K562 (cell line): ENCODE measurements at regions not wholly inside any gene's neighbourhood (a gene's known extent, or its start where the extent isn't known, plus 50 kb on each side); places are given as distances from the start of the nearest gene placed in this dataset.

Experiments used
- ATAC-seq: fragments of 200-7000 bp; cut with Tn5 transposase; 3 replicates; pipeline ENCODE4 v1.9.1; 2020; ENCODE audit warnings: moderate library complexity
- BruUV-seq: library from RNA; stranded (reverse); fragments of 400-500 nt; replicated peaks from 2 replicates; lab custom pipeline; 2021; lab: Mats Ljungman, UMichigan
- CTCF ChIA-PET: fragments of 300-600 bp; formaldehyde crosslinking; extraction: SDS; loops from one replicate; lab custom pipeline; 2021; ENCODE audit warnings: low intra/inter-chr PET ratio; lab: Yijun Ruan, JAX
- POLR2A ChIA-PET: fragments of 300-600, 350-650 bp; sonication (Branson Sonifier 250); formaldehyde crosslinking; extraction: SDS; loops from one replicate; lab custom pipeline; 2021; ENCODE audit warnings: antibody characterized with exemption, inconsistent platforms; lab: Yijun Ruan, JAX
- DNase-seq, 4 experiments: peaks; one replicate each; pipeline versions ENCODE4 v3.0.0 to v3.0.0-alpha.2; 2011 to 2018; ENCODE audit warnings: low spot score in 3 of 4, mixed read lengths in 3 of 4; ENCODE audit errors: extremely low read depth in 1 of 4
- FAIRE-seq: peaks from 2 replicates; lab custom pipeline; 2011; peaks lifted over from hg19 to GRCh38; lab: Jason Lieb, UNC
- H2AFZ ChIP-seq: 2 replicates; pipeline ENCODE4 v1.6.0; 2011; ENCODE audit warnings: low read depth, low read length, control low read depth, inconsistent platforms
- H3K27ac ChIP-seq: fragments of 200-600 bp; 3 replicates; pipeline ENCODE4 v1.8.0; 2011; ENCODE audit warnings: low read depth, mild to moderate bottlenecking, control low read depth, inconsistent platforms, low read length, moderate library complexity, mixed read lengths; ENCODE audit errors: extremely low read depth
- H3K27me3 ChIP-seq, 2 experiments: fragments of 300-600 bp in 1 of 2; 2 replicates in 1 of 2; 3 replicates in 1 of 2; pipeline versions ENCODE4 v1.6.0 to v1.8.0; 2011; ENCODE audit warnings: inconsistent platforms in 2 of 2, low read length in 2 of 2, mild to moderate bottlenecking in 1 of 2, mixed read lengths in 1 of 2, moderate library complexity in 1 of 2; ENCODE audit not compliant: control insufficient read depth in 2 of 2, insufficient read depth in 2 of 2
- H3K36me3 ChIP-seq: fragments of 300-600 bp; 3 replicates; pipeline ENCODE4 v1.8.0; 2011; ENCODE audit warnings: mild to moderate bottlenecking, low read length, inconsistent platforms; ENCODE audit not compliant: control insufficient read depth, insufficient read depth
- H3K4me1 ChIP-seq, 2 experiments: fragments of 200-600 bp in 1 of 2; replicated peaks in 1 of 2; 2 replicates in 1 of 2; 3 replicates in 1 of 2; pipeline versions ENCODE4 v1.5.1 to v1.8.0; 2011; ENCODE audit warnings: inconsistent platforms in 2 of 2, low read length in 2 of 2, mild to moderate bottlenecking in 1 of 2, mixed read lengths in 1 of 2, moderate library complexity in 1 of 2; ENCODE audit not compliant: control insufficient read depth in 2 of 2, insufficient read depth in 2 of 2
- H3K4me2 ChIP-seq: 2 replicates; pipeline ENCODE4 v1.6.1; 2011; ENCODE audit warnings: low read length, control low read depth, inconsistent platforms, mixed read lengths; ENCODE audit not compliant: insufficient read depth
- H3K4me3 ChIP-seq: fragments of 200-600 bp; sonication (generic), shearing (Covaris generic); 2 replicates; pipeline ENCODE4 v1.5.1; 2016; ENCODE audit warnings: control low read depth, inconsistent platforms
- H3K79me2 ChIP-seq: fragments of 200-600 bp; 3 replicates; pipeline ENCODE4 v1.8.0; 2011; ENCODE audit warnings: low read length, inconsistent platforms; ENCODE audit not compliant: control insufficient read depth, insufficient read depth
- H3K9ac ChIP-seq, 2 experiments: 2 replicates each; pipeline versions ENCODE4 v1.6.0 to v1.6.1; 2011; ENCODE audit warnings: low read depth in 2 of 2, low read length in 2 of 2, control low read depth in 1 of 2, inconsistent platforms in 1 of 2, mild to moderate bottlenecking in 1 of 2, mixed read lengths in 1 of 2; ENCODE audit not compliant: insufficient read depth in 1 of 2
- H3K9me1 ChIP-seq: one replicate; pipeline ENCODE4 v1.6.0; 2011; ENCODE audit warnings: inconsistent platforms, mild to moderate bottlenecking, low read length, moderate library complexity; ENCODE audit not compliant: control insufficient read depth, insufficient read depth
- H3K9me3 ChIP-seq: replicated peaks from 2 replicates; pipeline ENCODE4 v1.5.1; 2011; ENCODE audit warnings: low read depth, low read length, inconsistent platforms; ENCODE audit not compliant: control insufficient read depth, insufficient read depth
- H4K20me1 ChIP-seq: replicated peaks from 2 replicates; pipeline ENCODE4 v1.6.1; 2011; ENCODE audit warnings: low read length, inconsistent platforms, mixed read lengths; ENCODE audit not compliant: control insufficient read depth, insufficient read depth
- GTF2A2 ChIP-seq: IDR thresholded peaks from 2 replicates; pipeline ENCODE4 v1.6.1; 2016; ENCODE audit warnings: mild to moderate bottlenecking, missing genetic modification characterization, missing compliant biosample characterization
- NBN ChIP-seq: fragments of 450-650 bp; IDR thresholded peaks from 2 replicates; pipeline ENCODE4 v1.6.1; 2016; ENCODE audit warnings: low read depth, mild to moderate bottlenecking
- WGBS: fragments of 100-300 bp; shearing (Covaris generic); methylation state at CpG from one replicate; pipeline ENCODE4 v1.1.6; 2016; ENCODE audit warnings: low coverage, mixed read lengths; ENCODE audit not compliant: insufficient coverage; ENCODE audit errors: missing lambda C conversion rate; 5-methylcytosine and 5-hydroxymethylcytosine counted together
- in situ Hi-C: fragments of 300-500 bp; cut with MboI; formaldehyde crosslinking; loops from 4 replicates; pipeline ENCODE4 v1.15.0; 2018; ENCODE audit warnings: inconsistent platforms, mixed read lengths
- intact Hi-C: fragments of 100-400 bp; cut with micrococcal nuclease; formaldehyde crosslinking; loops from 2 replicates; pipeline ENCODE4 v1.14.2; 2022
- TF ChIP-seq, protein P1 (sequence below), 2 experiments: fragments of 450-650 bp; formaldehyde crosslinking in 1 of 2; IDR thresholded peaks; 2 replicates each; pipeline versions ENCODE4 v1.4.0 to v1.6.1; 2014 to 2020; ENCODE audit warnings: mild to moderate bottlenecking in 2 of 2, borderline replicate concordance in 1 of 2, low read depth in 1 of 2
- TF ChIP-seq, protein P2 (sequence below): sonication (generic); formaldehyde crosslinking; IDR thresholded peaks from 2 replicates; pipeline ENCODE4 v1.8.0; 2023; ENCODE audit warnings: missing genetic modification reagents, mild to moderate bottlenecking, borderline replicate concordance
- TF ChIP-seq, protein P3 (sequence below): sonication (generic); formaldehyde crosslinking; IDR thresholded peaks from 2 replicates; pipeline ENCODE4 v1.8.1; 2023; ENCODE audit warnings: mild to moderate bottlenecking, missing genetic modification reagents

DNA sequence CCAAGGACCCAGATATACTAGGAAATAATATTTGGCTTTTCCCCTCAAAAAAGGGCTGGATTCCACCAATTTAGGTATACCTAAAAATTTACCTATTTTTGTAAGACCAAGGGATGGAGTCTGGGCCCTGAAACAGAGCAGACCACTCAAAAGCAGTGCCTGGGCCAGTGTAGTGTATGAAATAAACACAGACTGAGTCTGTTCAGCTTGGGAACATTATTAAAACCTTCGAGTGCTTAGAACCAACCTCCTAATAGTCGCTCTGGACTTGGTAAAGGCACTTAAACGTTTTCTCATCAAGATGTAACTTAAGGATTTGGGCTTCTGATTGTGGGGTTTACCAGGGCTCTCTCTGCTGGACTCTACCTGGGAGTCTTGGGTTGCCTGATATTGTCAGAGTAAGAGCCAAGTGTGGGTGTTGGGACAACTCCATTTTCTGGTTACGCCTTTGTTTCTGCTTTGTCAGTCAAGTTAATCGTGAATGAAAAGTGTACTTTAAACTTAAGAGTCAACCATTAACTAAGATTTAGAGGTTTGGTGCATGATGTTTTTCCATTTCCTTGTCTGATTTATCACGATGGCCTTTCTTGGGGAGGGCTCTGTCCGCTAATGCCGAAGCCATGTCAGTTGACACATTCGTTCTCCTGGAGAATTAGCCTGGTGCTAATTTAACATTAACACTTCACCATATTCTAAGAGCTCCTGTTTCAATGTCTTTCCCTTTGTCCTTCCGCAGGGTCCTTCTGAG, 221.0 kb upstream of the TPM1 start:
- Histone ChIP-seq H3K36me3 (no peaks in the 10 kb centered on the region), H3K4me2 (no peak overlapping the region), H3K79me2 (no peaks in the 10 kb centered on the region), H3K9me1 (no peaks in the 10 kb centered on the region), H3K27ac (no peak overlapping the region), H2AFZ (no peak overlapping the region), H3K9me3 (no peaks in the 10 kb centered on the region), H4K20me1 (no peaks in the 10 kb centered on the region), H3K27me3 (peaks cover 5 to 21% of the 10 kb centered on the region in 2 experiments; a peak in 3 of 5 replicates), H3K4me1 (no peaks in the 10 kb centered on the region), H3K9ac (no peak overlapping the region), H3K4me3 (no peak overlapping the region)
- POLR2A ChIA-PET = interaction anchor here (0.7 kb wide), 1 partner anchor 39 kb away, joined by 3 read pairs; no protein-coding TSS in a partner anchor
- no peak for DNase-seq
- BruUV-seq = no TSS peak
- FAIRE-seq = no peak
- CTCF ChIA-PET = no interaction called here
- in situ Hi-C loops (no loop called here), intact Hi-C loops (no loop called here)
- 2% methylated on average over 10 of the region's 10 CpGs for WGBS
- ATAC-seq = no peak
- TF ChIP-seq, protein P1, sequence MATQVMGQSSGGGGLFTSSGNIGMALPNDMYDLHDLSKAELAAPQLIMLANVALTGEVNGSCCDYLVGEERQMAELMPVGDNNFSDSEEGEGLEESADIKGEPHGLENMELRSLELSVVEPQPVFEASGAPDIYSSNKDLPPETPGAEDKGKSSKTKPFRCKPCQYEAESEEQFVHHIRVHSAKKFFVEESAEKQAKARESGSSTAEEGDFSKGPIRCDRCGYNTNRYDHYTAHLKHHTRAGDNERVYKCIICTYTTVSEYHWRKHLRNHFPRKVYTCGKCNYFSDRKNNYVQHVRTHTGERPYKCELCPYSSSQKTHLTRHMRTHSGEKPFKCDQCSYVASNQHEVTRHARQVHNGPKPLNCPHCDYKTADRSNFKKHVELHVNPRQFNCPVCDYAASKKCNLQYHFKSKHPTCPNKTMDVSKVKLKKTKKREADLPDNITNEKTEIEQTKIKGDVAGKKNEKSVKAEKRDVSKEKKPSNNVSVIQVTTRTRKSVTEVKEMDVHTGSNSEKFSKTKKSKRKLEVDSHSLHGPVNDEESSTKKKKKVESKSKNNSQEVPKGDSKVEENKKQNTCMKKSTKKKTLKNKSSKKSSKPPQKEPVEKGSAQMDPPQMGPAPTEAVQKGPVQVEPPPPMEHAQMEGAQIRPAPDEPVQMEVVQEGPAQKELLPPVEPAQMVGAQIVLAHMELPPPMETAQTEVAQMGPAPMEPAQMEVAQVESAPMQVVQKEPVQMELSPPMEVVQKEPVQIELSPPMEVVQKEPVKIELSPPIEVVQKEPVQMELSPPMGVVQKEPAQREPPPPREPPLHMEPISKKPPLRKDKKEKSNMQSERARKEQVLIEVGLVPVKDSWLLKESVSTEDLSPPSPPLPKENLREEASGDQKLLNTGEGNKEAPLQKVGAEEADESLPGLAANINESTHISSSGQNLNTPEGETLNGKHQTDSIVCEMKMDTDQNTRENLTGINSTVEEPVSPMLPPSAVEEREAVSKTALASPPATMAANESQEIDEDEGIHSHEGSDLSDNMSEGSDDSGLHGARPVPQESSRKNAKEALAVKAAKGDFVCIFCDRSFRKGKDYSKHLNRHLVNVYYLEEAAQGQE (IDR thresholded peaks at IDR 0.05; ENCODE audit: borderline replicate concordance) = no peak
- TF ChIP-seq, protein P1 (CRISPR knock-in tag; IDR thresholded peaks at IDR 0.05; ENCODE audit: low read depth) = no peak
- TF ChIP-seq GTF2A2 (tag) = no peak
- TF ChIP-seq, protein P2, sequence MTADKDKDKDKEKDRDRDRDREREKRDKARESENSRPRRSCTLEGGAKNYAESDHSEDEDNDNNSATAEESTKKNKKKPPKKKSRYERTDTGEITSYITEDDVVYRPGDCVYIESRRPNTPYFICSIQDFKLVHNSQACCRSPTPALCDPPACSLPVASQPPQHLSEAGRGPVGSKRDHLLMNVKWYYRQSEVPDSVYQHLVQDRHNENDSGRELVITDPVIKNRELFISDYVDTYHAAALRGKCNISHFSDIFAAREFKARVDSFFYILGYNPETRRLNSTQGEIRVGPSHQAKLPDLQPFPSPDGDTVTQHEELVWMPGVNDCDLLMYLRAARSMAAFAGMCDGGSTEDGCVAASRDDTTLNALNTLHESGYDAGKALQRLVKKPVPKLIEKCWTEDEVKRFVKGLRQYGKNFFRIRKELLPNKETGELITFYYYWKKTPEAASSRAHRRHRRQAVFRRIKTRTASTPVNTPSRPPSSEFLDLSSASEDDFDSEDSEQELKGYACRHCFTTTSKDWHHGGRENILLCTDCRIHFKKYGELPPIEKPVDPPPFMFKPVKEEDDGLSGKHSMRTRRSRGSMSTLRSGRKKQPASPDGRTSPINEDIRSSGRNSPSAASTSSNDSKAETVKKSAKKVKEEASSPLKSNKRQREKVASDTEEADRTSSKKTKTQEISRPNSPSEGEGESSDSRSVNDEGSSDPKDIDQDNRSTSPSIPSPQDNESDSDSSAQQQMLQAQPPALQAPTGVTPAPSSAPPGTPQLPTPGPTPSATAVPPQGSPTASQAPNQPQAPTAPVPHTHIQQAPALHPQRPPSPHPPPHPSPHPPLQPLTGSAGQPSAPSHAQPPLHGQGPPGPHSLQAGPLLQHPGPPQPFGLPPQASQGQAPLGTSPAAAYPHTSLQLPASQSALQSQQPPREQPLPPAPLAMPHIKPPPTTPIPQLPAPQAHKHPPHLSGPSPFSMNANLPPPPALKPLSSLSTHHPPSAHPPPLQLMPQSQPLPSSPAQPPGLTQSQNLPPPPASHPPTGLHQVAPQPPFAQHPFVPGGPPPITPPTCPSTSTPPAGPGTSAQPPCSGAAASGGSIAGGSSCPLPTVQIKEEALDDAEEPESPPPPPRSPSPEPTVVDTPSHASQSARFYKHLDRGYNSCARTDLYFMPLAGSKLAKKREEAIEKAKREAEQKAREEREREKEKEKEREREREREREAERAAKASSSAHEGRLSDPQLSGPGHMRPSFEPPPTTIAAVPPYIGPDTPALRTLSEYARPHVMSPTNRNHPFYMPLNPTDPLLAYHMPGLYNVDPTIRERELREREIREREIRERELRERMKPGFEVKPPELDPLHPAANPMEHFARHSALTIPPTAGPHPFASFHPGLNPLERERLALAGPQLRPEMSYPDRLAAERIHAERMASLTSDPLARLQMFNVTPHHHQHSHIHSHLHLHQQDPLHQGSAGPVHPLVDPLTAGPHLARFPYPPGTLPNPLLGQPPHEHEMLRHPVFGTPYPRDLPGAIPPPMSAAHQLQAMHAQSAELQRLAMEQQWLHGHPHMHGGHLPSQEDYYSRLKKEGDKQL = no peak
- TF ChIP-seq, protein P3, sequence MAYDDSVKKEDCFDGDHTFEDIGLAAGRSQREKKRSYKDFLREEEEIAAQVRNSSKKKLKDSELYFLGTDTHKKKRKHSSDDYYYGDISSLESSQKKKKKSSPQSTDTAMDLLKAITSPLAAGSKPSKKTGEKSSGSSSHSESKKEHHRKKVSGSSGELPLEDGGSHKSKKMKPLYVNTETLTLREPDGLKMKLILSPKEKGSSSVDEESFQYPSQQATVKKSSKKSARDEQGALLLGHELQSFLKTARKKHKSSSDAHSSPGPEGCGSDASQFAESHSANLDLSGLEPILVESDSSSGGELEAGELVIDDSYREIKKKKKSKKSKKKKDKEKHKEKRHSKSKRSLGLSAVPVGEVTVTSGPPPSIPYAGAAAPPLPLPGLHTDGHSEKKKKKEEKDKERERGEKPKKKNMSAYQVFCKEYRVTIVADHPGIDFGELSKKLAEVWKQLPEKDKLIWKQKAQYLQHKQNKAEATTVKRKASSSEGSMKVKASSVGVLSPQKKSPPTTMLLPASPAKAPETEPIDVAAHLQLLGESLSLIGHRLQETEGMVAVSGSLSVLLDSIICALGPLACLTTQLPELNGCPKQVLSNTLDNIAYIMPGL (CRISPR knock-in tag) = no peak
- no peak for TF ChIP-seq NBN
